ENCODE measurements at regions not wholly inside any gene's neighbourhood (a gene's known extent, or its start where the extent isn't known, plus 50 kb on each side); places are given as distances from the start of the nearest gene placed in this dataset.
"Not testable (repeated sequence)": the region's sequence is repeated elsewhere in the genome, so short reads cannot be mapped to it uniquely, and the experiment has no call there.

DNA sequence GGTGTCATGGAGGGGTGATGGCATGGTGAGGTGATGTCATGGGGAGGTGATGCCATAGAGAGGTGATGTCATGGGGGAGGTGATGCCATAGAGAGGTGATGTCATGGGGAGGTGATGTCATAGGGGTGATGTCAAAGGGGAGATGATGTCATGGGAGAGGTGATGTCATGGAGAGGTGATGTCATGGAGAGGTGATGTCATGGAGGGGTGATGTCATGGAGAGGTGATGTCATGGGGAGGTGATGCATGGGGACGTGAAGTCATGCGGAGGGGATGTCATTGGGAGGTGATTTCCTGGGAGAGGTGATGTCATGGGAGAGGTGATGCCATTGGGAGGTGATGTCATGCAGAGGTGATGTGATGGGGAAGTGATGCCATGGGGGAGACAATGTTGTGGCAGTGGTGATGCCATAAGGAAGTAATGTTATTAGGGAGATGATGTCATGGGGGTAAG lies 92.1 kb upstream of the C1orf174 start:
- no peak overlapping the region for H3K4me3 ChIP-seq (ENCODE audit: insufficient read length, low read depth)
- H3K36me3 ChIP-seq (ENCODE audit: insufficient read depth, insufficient read length, low read length) = no peaks in the 10 kb centered on the region
- TF ChIP-seq SUZ12 (IDR thresholded peaks at IDR 0.05; ENCODE audit: extremely low read depth, insufficient read depth, insufficient read length) (no peak), ZNF274 (IDR thresholded peaks at IDR 0.05; ENCODE audit: low read depth, low read length) (no peak), YY1 (IDR thresholded peaks at IDR 0.05; ENCODE audit: insufficient read depth, insufficient read length) (no peak)
- DNase-seq (ENCODE audit: low read depth, low spot score) = no peak
- no peaks in the 10 kb centered on the region for H3K4me1 ChIP-seq (ENCODE audit: insufficient read depth, insufficient read length)
- H3K27me3 ChIP-seq (ENCODE audit: insufficient read depth, insufficient read length) = no peaks in the 10 kb centered on the region
- H3K9ac ChIP-seq (ENCODE audit: insufficient read length, low read depth) = no peak overlapping the region
- no peaks in the 10 kb centered on the region for H3K9me3 ChIP-seq (ENCODE audit: insufficient read depth, low read length)

DNA sequence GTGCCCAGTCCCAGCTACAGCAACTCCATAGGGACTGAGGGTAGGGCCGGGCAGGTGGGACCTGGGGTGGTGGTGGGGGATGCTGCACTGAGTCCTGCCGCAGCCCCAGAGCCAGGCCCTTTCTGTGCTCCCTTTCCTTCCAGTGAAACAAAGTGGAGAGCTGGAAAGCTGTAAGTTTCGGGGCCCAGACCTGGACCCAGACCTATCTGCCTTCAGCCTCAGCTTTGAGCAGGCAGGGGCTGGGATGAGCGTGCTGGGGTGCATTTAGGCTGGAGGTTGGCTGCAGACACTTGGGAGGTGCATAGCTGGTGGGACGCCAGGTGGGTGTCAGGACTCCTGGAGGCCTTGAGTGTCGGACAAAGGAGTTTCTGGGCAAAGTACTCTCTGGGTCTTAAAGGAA lies 92.7 kb upstream of the C1orf174 start:
- TF ChIP-seq ZNF274 (IDR thresholded peaks at IDR 0.05; ENCODE audit: low read depth, low read length) = no peak
- no peak for TF ChIP-seq SUZ12 (IDR thresholded peaks at IDR 0.05; ENCODE audit: extremely low read depth, insufficient read depth, insufficient read length)
- TF ChIP-seq YY1 (IDR thresholded peaks at IDR 0.05; ENCODE audit: insufficient read depth, insufficient read length) = no peak
- Histone ChIP-seq H3K36me3 (ENCODE audit: insufficient read depth, insufficient read length, low read length) (no peaks in the 10 kb centered on the region), H3K27me3 (ENCODE audit: insufficient read depth, insufficient read length) (no peaks in the 10 kb centered on the region), H3K4me3 (ENCODE audit: insufficient read length, low read depth) (no peak overlapping the region), H3K4me1 (ENCODE audit: insufficient read depth, insufficient read length) (no peaks in the 10 kb centered on the region), H3K9ac (ENCODE audit: insufficient read length, low read depth) (no peak overlapping the region), H3K9me3 (ENCODE audit: insufficient read depth, low read length) (no peaks in the 10 kb centered on the region)
- DNase-seq (ENCODE audit: low read depth, low spot score) = no peak

DNA sequence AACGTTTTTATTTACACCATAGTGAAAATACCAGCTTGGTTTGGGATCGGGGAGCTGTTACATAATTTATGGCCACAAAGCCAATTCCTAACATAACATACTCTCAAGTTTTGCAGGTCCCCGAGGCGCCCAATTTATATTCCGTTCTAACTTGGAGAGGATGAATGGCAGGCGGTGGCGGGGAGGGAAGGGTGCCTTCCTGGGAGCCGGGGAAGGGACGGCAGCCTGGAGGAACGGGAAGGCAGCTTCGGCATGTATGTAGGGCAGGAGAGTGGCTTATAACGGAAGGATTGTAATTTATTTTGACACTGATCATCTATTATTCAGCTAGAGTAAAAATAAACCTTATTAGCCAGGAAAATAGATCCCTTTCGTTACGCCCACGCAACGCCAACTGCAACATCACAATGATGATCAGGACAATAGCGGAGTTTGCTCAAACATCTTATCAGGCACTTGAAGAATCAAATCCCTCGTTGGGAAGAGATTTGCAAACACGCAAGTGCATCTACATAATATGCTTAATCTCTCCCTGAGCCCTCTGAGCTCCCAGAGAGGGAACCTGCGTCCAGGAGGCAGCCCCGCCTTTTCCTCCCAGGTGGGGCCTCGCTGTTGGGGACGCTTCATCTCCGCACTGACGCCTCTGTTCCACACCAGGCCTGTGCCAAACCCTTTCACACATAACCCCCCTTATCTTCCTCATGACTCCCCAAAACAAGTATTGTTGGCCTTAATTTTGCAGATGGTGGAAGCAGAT lies 93.7 kb upstream of the C1orf174 start:
- Histone ChIP-seq H3K4me3 (ENCODE audit: insufficient read length, low read depth) (no peak overlapping the region), H3K36me3 (ENCODE audit: insufficient read depth, insufficient read length, low read length) (no peaks in the 10 kb centered on the region), H3K4me1 (ENCODE audit: insufficient read depth, insufficient read length) (no peaks in the 10 kb centered on the region), H3K27me3 (ENCODE audit: insufficient read depth, insufficient read length) (no peaks in the 10 kb centered on the region), H3K9me3 (ENCODE audit: insufficient read depth, low read length) (no peaks in the 10 kb centered on the region), H3K9ac (ENCODE audit: insufficient read length, low read depth) (no peak overlapping the region)
- DNase-seq (ENCODE audit: low read depth, low spot score) = no peak
- no peak for TF ChIP-seq SUZ12 (IDR thresholded peaks at IDR 0.05; ENCODE audit: extremely low read depth, insufficient read depth, insufficient read length)
- TF ChIP-seq YY1 (IDR thresholded peaks at IDR 0.05; ENCODE audit: insufficient read depth, insufficient read length) = no peak
- TF ChIP-seq ZNF274 (IDR thresholded peaks at IDR 0.05; ENCODE audit: low read depth, low read length) = no peak

DNA sequence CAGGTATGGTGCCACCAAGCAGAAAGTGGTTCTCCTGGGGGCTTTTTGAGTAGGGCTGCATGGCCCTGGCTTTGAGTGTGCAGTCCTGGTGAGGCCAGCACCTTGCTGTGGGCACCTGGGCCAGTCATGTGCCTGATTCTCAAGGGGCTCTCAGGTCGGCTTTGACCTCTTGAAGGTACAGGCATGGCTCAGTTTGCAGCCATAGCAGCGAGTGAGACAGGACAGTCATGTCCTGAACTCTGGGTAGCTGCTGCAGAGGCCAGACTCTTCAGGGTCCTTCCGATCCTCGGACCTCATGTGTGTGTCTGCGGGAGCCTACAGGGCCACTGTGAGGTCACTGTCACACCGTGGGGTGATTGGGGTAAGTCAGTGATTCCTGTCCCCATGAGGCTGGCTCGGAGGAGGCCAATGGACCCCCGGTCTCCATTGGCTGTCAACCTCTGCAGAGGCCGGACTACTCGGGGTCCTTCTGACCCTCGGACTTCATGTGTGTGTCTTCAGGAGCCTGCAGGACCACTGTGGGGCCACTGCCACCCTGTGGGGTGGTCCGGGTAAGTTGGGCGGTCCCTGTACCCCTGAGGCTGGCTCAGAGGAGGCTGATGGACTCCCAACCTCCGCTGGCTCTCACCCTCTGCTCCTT lies 95.2 kb upstream of the C1orf174 start:
- Histone ChIP-seq H3K4me1 (ENCODE audit: insufficient read depth, insufficient read length) (no peaks in the 10 kb centered on the region), H3K36me3 (ENCODE audit: insufficient read depth, insufficient read length, low read length) (no peaks in the 10 kb centered on the region), H3K4me3 (ENCODE audit: insufficient read length, low read depth) (no peak overlapping the region), H3K9me3 (ENCODE audit: insufficient read depth, low read length) (no peaks in the 10 kb centered on the region), H3K9ac (ENCODE audit: insufficient read length, low read depth) (no peak overlapping the region), H3K27me3 (ENCODE audit: insufficient read depth, insufficient read length) (no peaks in the 10 kb centered on the region)
- DNase-seq (ENCODE audit: low read depth, low spot score) = no peak
- TF ChIP-seq SUZ12 (IDR thresholded peaks at IDR 0.05; ENCODE audit: extremely low read depth, insufficient read depth, insufficient read length) (no peak), YY1 (IDR thresholded peaks at IDR 0.05; ENCODE audit: insufficient read depth, insufficient read length) (no peak), ZNF274 (IDR thresholded peaks at IDR 0.05; ENCODE audit: low read depth, low read length) (no peak)

DNA sequence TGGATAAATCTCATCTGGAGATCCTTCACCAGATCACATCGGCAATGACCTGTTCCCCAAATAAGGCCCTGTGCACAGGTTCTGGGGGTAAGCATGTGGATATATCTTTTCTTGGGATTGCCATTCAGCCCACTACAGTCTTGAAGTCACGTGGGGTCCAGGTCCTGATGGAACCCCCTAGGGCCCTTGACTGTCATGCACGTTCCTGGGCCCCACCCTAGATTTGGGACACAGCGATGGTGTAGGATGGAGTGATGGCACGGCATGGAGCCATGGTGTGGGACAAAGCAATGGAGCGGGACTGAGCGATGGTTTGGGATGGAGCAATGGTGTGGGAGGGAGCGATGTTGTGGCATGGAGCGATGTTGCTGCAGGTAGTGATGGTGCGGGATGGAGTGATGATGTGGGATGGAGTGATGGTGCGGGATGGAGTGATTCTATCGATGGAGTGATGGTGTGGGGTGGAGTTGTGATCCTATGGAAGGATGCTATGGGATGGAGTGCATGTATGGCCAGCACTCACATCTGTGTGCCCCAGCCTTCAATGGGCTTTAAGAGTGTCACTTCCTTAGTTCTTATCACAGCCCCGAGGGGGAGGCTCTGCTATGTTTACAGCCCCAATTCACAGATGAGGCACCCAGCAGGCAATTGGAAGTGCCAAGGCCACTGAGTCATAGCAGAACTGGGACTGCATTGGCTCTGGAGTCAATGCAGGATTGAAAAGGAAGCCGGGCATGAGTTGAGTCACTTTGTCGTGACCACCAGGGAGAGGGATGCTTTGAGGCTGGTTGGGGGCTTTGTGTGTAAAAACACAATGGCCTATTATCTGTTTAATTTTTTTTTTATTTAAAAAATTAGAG lies 97.0 kb upstream of the C1orf174 start:
- H3K9me3 ChIP-seq (ENCODE audit: insufficient read depth, low read length) = no peaks in the 10 kb centered on the region
- no peaks in the 10 kb centered on the region for H3K27me3 ChIP-seq (ENCODE audit: insufficient read depth, insufficient read length)
- no peaks in the 10 kb centered on the region for H3K4me1 ChIP-seq (ENCODE audit: insufficient read depth, insufficient read length)
- no peaks in the 10 kb centered on the region for H3K36me3 ChIP-seq (ENCODE audit: insufficient read depth, insufficient read length, low read length)
- no peak for DNase-seq (ENCODE audit: low read depth, low spot score)
- TF ChIP-seq ZNF274 (IDR thresholded peaks at IDR 0.05; ENCODE audit: low read depth, low read length) (no peak), SUZ12 (IDR thresholded peaks at IDR 0.05; ENCODE audit: extremely low read depth, insufficient read depth, insufficient read length) (no peak), YY1 (IDR thresholded peaks at IDR 0.05; ENCODE audit: insufficient read depth, insufficient read length) (no peak)
- no peak overlapping the region for H3K9ac ChIP-seq (ENCODE audit: insufficient read length, low read depth)
- no peak overlapping the region for H3K4me3 ChIP-seq (ENCODE audit: insufficient read length, low read depth)

DNA sequence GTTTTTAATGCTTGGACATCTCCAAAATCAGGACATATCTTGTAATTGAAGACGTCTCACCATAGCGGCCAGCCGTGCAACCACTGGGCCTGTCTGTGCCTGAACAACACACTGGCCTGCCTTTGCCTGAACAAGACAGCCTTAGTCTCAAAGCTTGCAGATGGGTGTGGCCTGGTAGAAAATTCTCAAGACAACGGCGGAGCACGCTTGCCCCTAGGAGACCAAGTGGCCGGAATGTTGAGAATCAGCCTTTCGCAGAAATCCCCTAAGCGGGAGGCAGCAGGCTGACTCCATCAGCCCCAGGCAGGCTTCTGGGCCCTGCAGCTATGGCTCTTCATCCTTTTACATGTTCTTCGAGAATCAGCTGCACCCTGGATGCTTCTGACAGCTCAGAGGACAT lies 98.0 kb upstream of the C1orf174 start:
- H3K9ac ChIP-seq (ENCODE audit: insufficient read length, low read depth) = no peak overlapping the region
- H3K9me3 ChIP-seq (ENCODE audit: insufficient read depth, low read length) = no peaks in the 10 kb centered on the region
- no peaks in the 10 kb centered on the region for H3K4me1 ChIP-seq (ENCODE audit: insufficient read depth, insufficient read length)
- no peaks in the 10 kb centered on the region for H3K27me3 ChIP-seq (ENCODE audit: insufficient read depth, insufficient read length)
- TF ChIP-seq ZNF274 (IDR thresholded peaks at IDR 0.05; ENCODE audit: low read depth, low read length) = no peak
- no peak for TF ChIP-seq YY1 (IDR thresholded peaks at IDR 0.05; ENCODE audit: insufficient read depth, insufficient read length)
- TF ChIP-seq SUZ12 (IDR thresholded peaks at IDR 0.05; ENCODE audit: extremely low read depth, insufficient read depth, insufficient read length) = no peak
- no peak for DNase-seq (ENCODE audit: low read depth, low spot score)
- H3K36me3 ChIP-seq (ENCODE audit: insufficient read depth, insufficient read length, low read length) = no peaks in the 10 kb centered on the region
- no peak overlapping the region for H3K4me3 ChIP-seq (ENCODE audit: insufficient read length, low read depth)

DNA sequence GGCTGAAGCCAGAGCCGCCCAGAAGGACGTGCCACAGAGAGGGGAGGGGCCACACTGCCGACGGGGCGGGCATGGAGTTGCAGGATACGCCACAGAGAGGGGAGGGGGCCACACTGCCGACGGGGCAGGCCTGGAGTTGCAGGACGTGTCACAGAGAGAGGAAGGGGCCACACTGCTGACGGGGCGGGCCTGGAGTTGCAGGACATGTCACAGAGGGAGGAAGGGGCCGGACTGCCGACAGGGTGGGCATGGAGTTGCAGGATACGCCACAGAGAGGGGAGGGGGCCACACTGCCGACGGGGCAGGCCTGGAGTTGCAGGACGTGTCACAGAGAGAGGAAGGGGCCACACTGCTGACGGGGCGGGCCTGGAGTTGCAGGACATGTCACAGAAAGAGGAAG lies 99.4 kb upstream of the C1orf174 start:
- not testable (repeated sequence) for H3K9me3 ChIP-seq (ENCODE audit: insufficient read depth, low read length); H3K36me3 ChIP-seq (ENCODE audit: insufficient read depth, insufficient read length, low read length); DNase-seq (ENCODE audit: low read depth, low spot score); H3K4me3 ChIP-seq (ENCODE audit: insufficient read length, low read depth); H3K9ac ChIP-seq (ENCODE audit: insufficient read length, low read depth); H3K27me3 ChIP-seq (ENCODE audit: insufficient read depth, insufficient read length); H3K4me1 ChIP-seq (ENCODE audit: insufficient read depth, insufficient read length)

Data from NT2/D1 (cell line).